HS-27A (cell line): ENCODE measurements at regions not wholly inside any gene's neighbourhood (a gene's known extent, or its start where the extent isn't known, plus 50 kb on each side); places are given as distances from the start of the nearest gene placed in this dataset.
A peak's percentile ranks its signal among the peaks of the same experiment; 100 is the strongest.

Source experiments
- DNase-seq: peaks from one replicate; pipeline ENCODE4 v3.0.0-alpha.2; 2012; ENCODE audit warnings: low read depth, missing footprints

DNA sequence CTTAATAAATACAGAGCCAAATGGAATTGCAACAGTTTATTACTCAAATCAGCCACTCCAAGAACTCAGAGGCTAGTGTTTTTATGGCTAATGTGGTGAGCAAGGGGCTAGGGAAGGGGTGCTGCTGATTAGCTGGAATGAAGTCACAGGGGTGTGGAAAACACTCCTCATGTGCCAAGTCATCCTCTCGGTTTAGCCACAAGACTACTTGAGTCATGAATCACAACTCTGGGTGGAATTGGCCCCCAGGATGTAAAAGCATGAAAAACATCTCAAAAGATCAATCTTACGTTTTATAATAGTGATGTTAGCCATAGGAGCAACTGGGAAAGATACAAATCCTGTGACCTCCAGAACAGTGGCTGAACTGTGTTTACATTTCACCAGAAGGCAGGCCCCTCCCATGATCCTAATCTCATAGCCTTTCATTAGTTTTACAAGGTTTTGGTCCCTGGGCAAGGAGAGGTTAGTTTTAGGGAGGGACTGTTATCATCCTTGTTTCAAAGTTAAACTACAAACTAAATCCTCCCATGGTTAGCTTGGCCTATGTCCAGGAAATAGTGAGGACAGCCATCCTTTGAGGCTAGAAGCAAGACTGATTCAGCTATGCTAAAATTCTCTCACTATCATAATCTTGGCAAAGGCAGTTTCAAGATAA lies 2020.1 kb upstream of the PCDH20 start:
- DNase-seq = peak; percentile 87

DNA sequence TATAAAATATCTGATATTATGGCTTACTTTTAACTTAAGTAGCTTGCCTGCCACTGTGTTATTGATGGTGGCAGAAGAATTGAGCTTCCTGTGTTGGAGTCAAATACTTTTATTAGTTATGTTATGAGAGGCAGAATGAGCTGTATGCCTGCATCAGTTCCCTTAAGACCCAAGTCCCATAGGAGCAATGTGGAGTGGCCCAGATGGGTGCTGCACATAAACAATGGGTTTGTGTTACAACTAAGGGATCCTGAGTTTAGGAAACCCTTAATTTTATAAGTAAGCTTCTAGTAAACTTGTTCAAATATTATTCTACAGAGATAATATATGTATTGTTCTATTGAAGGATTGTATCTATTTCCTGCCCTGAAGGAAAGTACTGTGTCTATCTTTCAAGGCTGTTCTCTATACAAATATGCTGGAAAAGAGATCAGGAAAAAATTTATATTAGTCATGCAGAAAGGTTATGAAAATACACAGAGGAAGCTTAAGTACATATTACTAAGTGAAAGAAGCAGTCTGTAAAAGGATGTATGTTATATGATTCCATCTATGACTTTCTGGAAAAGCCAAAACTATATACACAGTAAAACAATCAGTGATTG lies 2018.0 kb upstream of the PCDH20 start:
- no peak for DNase-seq

DNA sequence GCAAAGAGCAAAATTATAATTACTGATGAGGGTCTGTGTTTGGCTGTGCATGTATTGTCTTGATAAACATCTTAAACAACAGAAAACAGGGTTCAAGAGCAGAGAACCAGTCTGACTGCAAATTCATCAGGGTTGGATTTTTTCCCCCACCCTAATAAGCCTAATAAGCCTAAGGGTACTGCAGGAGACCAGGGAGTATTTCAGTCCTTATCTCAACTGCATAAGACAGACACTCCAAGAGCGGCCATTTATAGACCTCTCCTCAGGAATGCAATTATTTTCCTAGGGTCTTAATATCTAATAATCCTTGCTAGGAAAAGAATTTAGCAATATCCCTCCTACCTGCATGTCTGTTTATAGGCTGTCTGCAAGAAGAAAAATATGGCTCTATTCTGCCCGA lies 2011.5 kb upstream of the PCDH20 start:
- DNase-seq = no peak

DNA sequence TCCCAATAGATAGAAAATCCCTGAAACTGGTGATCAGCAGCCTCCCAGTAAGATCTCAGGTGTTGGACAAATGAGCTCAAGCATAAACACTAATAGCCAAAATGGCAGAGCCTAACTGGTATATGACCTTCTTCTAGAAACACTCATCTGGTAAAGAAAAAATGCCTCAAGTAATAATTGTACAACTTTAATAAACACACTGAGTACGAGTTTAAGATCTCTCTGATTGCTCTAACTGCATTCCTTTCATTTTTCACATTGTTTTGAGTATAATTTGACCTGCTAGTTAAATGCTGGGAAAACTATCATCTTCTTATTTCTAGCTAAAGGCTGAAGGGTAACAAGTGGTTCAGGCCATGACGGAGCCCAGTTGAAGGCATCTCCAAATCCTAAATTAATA lies 2009.5 kb upstream of the PCDH20 start:
- DNase-seq = no peak

DNA sequence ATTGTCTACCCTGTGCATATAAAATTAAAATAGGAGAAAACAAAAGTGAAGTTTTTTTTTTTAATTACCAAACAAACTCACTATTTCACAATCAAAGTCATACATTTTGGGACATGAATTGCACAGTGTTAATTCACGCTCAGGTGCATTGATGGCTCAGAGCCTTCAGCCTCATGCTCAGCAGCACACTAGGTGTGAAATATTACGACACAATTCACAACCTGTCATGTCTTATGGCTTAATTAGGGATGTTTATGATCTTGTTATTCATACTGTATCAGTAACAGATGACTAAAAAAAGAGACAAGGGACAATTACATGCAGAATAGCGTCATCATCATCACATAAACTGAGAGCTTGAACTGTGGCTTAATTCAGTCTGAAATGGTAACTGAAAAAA lies 2005.5 kb upstream of the PCDH20 start:
- no peak for DNase-seq

DNA sequence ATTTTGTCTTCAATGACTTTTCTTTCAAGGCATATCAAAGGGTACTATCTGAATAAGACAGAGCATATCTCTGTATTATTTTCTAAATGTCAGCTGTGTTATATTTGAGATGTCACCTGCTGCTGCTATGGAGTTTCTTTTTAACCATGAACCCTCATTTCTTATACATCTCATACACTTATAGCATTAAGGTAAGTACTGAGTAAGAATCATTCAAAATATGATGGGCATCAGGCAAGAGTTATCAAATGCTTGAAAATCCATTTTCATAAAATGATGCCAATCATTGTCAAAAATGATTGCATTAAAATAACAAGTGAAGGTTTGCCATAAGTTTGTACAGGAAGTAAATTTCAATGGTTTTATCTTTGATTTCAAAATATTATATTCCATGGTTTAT lies 2005.0 kb upstream of the PCDH20 start:
- DNase-seq = no peak

DNA sequence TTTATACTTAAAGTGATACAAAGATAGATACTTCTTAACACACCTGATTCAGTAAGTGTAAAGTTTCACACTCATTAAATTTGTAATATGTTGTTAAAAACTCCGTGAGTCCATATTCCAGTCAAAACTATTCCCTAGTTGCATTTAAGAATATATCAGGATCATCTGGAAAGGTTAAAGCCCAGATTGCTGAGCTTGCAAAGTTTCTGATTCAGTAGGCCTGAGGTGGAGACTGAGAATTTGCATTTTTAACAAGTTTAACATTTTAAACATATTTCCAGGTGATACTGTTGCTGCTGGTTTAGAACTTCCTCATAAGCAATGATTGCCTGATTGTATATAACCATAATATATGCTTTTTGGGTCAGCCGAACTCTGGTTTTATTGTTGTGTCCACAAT lies 1998.6 kb upstream of the PCDH20 start:
- no peak for DNase-seq

DNA sequence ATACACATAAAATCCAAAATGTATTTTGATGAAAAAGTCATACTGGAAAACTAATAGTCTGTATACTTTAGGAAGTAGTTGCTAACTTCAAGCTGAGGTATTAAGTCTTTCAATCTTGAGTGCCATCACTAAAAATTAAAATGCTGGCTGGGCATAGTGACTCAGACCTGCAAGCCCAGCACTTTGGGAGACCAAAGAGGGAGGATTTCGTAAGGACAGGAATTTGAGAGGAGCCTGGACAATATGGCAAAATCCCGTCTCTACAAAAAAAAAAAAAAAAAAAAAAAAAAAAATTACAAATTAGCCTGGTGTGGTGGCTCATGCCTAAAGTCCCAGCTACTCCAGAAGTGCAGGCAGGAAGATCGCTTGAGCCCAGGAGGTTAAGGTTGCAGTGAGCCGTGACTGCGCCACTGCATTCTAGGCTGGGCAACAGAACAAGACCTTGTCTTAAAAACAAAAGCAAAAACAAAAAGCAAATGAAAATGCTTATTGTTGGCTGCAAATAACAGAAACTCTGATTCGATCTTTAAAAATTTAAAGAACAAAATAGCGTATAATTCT lies 1994.2 kb upstream of the PCDH20 start:
- DNase-seq = no peak

DNA sequence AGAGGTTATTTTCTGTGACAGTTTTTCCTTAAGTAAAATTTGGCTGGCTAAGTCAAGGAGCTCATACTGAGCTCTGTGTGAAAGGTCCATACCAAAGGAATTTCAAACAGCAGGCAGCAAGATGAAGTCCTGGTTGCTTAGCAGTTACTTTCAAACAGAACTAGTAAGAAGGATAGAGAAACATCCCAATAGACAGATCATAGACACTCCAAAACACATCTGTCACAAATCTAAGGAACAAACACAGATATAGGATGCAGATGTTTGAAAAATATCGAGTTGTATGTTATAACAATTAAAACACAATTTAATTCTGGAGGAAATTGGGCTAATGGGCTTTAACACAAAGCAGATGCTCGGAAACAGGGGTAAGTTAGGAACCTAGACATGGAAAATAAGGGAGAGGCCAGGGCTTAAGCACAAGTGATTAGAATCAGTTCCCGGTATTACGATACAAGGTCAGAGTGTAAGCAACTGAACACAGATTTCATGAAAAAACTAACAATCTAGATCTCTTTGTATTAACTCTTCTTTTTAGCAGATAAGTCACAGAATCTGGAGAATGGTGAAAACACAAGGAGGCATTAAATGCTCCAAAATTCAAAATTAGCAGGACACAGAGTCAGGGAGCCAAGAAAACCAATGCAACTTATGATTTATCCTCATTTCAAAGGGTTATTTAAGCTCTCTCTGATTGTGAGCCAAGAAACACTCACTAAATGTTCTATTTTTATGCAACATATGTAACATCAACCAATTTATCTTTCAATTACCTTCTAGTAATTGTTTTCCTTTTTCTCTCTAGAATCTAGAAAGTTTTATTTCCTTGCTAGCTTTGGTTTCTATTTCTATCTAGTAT lies 1992.9 kb upstream of the PCDH20 start:
- no peak for DNase-seq

DNA sequence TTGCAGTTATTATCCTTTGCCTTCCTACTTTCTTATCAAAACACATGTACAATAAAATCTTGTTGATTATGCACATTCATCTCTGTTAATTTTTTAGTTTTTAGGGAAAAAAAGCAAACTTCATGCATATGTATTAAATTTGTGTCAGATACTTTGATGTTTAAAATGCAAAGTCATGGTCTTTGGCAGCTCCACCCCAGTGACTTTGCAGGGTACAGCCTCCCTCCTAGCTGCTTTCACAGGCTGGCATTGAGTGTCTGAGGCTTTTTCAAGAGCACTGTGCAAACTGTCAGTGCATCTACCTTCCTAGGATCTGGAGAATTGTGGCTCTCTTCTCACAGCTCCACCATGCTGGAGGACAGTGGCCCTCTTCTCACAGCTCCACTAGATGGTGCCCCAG lies 1988.1 kb upstream of the PCDH20 start:
- DNase-seq = no peak

DNA sequence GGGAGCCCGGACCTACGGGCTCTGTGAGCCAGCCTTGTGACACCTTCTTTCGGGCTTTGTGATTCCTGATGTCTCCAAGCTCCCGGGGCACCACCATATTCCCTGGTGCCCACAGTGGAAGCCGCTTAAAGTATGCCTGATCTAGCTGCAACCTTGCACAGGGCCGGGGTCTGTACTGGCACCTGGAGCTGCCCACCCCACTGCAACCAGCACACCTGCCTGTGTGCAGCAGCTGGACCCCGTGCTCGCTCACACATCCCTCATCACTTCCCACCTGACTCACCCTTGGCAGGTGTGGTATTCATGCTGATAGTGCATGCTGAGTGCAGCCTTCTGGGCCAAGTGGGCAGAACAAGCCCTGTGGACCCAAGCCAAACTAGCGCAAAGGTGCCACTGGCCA lies 1981.1 kb upstream of the PCDH20 start:
- no peak for DNase-seq

DNA sequence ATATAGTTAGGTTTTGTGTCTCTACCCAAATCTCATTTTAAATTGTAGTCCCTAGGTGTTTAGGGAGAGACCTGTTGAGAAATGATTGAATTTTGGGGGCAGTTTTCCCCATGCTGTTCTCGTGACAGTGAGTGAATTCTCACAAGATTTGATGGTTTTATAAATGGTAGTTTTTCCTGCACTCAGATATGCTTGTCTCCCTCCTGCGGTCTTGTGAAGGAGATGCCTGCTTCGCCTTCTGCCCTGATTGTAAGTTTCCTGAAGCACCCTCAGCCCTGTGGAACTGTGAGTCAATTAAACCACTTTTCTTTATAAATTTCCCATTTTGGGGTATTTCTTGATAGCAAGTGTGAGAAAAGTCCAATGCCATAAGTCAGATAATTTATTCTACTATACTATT lies 1977.5 kb upstream of the PCDH20 start:
- DNase-seq = no peak

DNA sequence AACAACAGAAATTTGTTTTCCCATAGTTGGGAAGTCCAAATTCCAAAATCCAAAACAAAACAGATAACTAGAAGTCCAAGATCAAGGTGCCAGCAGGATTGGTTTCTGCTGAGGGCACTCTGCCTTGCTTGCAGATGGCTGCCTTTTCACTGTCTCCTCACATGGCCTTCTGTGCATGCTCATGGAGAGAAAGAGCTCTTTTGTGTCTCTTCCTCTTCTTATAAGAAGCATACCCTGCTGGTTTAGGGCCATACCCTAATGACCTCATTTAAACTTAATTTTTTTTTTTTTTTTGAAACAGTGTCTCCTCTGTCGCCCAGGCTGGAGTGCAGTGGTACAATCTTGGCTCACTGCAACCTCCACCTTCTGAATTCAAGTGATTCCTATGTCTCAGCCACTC lies 1974.1 kb upstream of the PCDH20 start:
- no peak for DNase-seq

DNA sequence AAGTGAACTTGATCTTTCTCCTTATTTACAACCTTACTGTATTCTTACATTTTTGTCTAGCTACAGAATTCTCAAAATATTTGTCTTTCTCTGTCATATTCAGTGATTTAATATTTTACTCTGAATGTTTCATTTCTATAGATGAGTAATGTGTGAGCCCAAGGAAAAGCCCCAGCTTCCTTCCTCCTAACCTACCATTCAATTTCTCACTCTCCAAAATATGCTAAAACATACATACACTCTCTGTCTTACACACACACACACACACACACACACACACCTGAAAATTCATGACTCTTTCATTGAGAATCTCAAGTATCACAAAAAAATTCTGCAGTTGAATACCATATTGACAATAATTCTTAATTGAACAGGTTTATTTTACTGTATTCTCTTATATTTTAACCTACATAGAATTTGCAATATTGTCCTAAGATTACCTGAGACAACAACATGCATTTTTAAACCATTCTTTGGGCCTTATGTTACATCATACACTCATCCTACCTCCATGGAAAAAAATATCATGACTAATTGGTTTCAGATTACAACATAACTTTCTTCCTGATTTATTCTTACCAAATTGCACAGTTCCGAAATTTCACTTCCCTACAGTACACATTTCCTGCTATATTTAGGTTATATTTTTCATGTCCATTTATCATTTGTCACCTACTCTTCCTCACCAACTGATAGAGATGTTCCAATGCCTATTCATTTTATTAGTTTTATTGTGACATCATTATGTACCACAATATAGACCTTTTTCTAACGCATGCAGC lies 1965.6 kb upstream of the PCDH20 start:
- peak; percentile 36 for DNase-seq

DNA sequence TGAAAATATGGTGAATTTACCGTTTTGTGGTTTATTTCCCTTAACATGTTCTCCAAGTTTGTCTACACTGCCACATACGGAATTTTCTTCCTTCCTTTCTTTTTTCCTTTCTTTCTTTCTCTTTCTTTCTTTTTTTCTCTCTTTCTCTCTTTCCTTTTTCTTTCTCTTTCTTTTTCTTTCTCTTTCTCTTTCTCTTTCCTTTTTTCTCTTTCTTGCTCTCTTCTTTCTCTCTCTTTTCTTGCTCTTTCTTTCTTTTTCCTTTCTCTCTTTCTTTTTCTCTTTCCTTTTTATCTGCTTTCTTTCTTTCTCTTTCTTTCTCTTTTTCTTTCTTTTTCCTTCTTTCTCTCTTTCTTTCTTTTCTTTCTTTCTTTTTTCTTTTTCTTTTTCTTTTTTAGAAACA lies 1962.3 kb upstream of the PCDH20 start:
- no peak for DNase-seq

DNA sequence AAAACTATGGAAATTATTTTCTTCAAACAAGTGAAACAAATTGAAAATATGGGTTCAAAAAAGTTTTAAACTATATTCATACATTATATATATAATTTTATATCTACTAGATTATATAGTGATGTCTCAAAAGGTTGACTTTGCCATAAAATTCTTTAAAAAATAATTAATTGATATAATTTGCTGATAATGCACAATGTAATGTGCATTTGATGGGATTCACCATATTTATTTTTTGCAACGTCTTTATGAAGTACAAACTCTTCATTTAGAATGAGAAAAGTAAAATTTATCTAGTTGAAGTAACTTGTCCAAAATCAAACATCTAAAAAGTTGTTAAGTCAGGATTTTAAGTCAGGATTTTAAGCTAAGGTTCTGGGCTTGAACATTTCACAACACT lies 1954.5 kb upstream of the PCDH20 start:
- DNase-seq = no peak

DNA sequence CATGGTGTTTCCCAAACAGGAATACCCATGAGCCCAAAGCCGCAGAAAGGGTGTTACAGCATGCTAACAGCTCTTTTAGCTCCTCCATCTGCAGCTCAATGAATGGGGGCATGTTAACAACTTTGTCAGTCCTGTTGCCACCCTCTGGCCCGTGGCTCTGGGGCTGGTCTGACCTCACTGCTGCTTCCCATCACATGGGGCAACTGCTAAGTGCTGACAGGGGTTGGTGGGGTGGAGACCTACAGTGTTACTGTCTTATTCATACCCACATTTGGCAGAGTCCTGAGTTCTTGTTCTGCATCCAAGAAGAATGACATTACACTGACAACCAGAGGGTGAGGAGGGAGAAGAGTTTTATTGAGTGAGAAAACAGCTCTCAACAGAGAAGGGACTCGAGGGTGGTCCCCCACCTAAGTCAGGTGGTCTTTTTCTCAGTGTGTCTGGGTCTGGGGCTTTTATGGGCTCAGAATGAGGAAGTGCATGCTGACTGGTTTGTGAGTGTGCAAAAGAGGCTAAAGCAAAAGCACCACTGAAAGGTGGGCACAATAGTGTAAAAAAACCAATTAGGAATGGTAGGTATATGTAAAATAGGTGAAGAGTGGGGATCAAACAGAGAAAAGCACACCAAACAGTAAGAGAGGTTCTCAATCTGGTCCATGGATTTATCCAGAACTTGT lies 1952.0 kb upstream of the PCDH20 start:
- no peak for DNase-seq

DNA sequence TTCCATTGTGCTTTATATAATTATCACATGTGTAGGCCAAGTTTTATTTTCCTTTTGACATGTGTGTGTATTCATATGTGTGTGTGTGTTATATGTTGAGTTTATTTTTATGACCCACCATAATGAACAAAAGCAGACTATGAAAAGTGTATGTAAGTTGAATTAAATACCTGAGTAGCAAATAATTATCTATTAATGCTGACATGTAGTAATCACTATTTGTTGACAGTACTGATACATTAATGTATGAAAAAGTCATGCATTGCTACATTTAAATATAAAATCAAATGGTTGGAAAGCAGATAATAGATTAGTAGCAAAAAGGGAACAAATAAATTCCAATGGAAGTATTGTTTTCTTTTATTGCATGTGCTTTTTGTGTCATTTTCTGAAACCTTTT lies 1948.5 kb upstream of the PCDH20 start:
- no peak for DNase-seq

DNA sequence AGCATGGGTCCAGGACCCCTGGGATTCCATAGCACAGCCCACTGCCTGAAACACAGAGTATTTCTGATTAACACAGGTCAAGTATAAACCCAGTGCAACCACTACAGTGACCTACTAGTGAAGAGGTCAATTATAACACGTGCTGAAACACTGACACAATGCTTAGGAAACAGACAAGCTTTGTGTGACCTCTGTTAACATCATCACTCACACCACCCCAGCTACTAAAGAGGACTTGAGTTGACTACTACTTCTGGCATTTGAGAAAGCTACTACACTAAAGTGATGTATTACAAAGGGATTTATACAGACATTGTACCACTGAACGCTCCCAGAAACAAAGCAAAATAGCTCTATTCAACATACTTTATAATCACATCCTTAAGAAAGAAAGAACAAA lies 1935.9 kb upstream of the PCDH20 start:
- DNase-seq = no peak

DNA sequence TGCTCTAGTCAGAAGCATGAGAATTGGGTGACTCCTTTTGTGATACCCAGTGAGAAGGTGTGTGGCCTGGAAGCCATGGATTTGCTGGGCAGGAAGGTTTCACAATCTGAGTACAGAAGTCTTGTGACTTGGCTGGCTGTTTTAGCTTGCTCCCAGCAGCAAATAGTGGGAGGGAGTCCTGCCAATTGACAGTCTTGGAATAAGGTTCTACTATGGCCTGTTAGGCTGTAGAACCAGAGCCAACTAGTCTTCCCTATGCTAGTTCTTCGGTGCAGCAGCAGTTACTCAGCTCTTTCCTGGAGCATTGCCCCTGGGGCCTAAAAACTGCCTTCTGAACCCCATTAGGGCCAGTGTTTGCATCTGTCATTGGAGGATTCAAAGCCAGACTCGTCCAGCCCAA lies 1935.4 kb upstream of the PCDH20 start:
- no peak for DNase-seq

DNA sequence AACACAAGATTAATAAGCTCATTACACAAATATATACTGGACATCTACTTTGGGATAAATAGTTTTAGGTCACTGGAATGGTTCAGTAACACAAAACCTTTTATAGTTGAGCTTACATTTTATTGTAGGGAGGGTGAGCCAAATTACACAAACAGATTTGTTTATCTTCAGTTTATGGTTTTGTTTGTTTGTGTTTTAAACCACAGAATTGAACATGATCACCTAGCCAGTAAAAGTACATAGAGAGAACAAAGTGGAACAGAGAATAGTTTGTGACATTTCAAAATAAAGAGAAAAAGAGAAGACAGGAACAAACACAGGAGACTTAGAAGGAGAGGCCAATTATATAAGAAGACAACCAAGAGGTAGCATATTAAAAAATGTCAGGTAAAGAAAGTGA lies 1930.2 kb upstream of the PCDH20 start:
- no peak for DNase-seq

DNA sequence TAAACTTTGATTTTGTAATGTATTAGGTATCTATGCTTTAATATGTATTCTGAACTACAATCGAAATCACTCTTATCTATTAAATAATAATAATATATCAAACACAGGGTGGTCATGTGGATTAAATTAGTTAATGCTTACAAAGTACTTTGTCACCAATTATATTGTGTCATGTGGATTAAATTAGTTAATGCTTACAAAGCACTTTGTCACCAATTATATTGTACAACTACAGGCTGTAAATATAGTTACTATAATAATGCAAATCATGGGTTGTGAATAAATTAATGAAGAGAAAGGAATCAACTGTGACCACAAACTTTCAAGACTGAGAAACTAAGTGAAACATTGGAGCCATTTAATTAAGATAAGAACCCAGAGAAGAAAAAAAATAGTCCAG lies 1929.1 kb upstream of the PCDH20 start:
- no peak for DNase-seq
